HG03571 (cell line): ENCODE measurements at regions not wholly inside any gene's neighbourhood (a gene's known extent, or its start where the extent isn't known, plus 50 kb on each side); places are given as distances from the start of the nearest gene placed in this dataset.

Experiments
- ATAC-seq: cut with Tn5 transposase; IDR thresholded peaks from one replicate; pipeline ENCODE4 v1.9.1; 2021; ENCODE audit not compliant: unreplicated experiment

GRCh38 chr11:110947096-110947495, 234.9 kb upstream of the ARHGAP20 start:
- ATAC-seq = no peak

- no peak for ATAC-seq
Observed at GRCh38 chr11:110939471-110939870, 227.2 kb upstream of the ARHGAP20 start.

GRCh38 chr11:110935018-110935640, 222.9 kb upstream of the ARHGAP20 start:
- ATAC-seq = no peak

- no peak for ATAC-seq
Observed at GRCh38 chr11:110929129-110929528, 216.9 kb upstream of the ARHGAP20 start.

GRCh38 chr11:110928391-110928790, 216.2 kb upstream of the ARHGAP20 start:
- ATAC-seq = no peak

- no peak for ATAC-seq
Observed at GRCh38 chr11:110921742-110922521, 209.7 kb upstream of the ARHGAP20 start.

GRCh38 chr11:110919241-110919922, 207.1 kb upstream of the ARHGAP20 start:
- peak; percentile 63 for ATAC-seq

GRCh38 chr11:110918351-110918750, 206.1 kb upstream of the ARHGAP20 start:
- ATAC-seq = no peak

- ATAC-seq = no peak
Observed at GRCh38 chr11:110912437-110912836, 200.2 kb upstream of the ARHGAP20 start.

GRCh38 chr11:110910384-110910783, 198.1 kb upstream of the ARHGAP20 start:
- no peak for ATAC-seq

- no peak for ATAC-seq
Observed at GRCh38 chr11:110909336-110909735, 197.1 kb upstream of the ARHGAP20 start.

- ATAC-seq = no peak
Observed at GRCh38 chr11:110908401-110909105, 196.3 kb upstream of the ARHGAP20 start.

- ATAC-seq = peak; percentile 58
Observed at GRCh38 chr11:110907629-110908028, 195.4 kb upstream of the ARHGAP20 start.

GRCh38 chr11:110903830-110904229, 191.6 kb upstream of the ARHGAP20 start:
- no peak for ATAC-seq

- ATAC-seq = no peak
Observed at GRCh38 chr11:110903378-110903777, 191.1 kb upstream of the ARHGAP20 start.

GRCh38 chr11:110901441-110901840, 189.2 kb upstream of the ARHGAP20 start:
- no peak for ATAC-seq

GRCh38 chr11:110900426-110900825, 188.2 kb upstream of the ARHGAP20 start:
- no peak for ATAC-seq

GRCh38 chr11:110897035-110897434, 184.8 kb upstream of the ARHGAP20 start:
- no peak for ATAC-seq

- ATAC-seq = no peak
Observed at GRCh38 chr11:110896358-110896757, 184.1 kb upstream of the ARHGAP20 start.

GRCh38 chr11:110894224-110894623, 182.0 kb upstream of the ARHGAP20 start:
- ATAC-seq = no peak

GRCh38 chr11:110892741-110893285, 180.6 kb upstream of the ARHGAP20 start:
- no peak for ATAC-seq
